AG04450 (cell line): ENCODE measurements at regions not wholly inside any gene's neighbourhood (a gene's known extent, or its start where the extent isn't known, plus 50 kb on each side); places are given as distances from the start of the nearest gene placed in this dataset.

ENCODE experiments used
- CTCF ChIA-PET: fragments of 300-600, 350-600 bp; formaldehyde crosslinking; extraction: SDS; loops from one replicate; lab custom pipeline; 2022; ENCODE audit warnings: antibody characterized with exemption, inconsistent platforms; lab: Charles Lee
- POLR2A ChIA-PET: fragments of 350-600 bp; formaldehyde crosslinking; extraction: SDS; loops from one replicate; lab custom pipeline; 2021; ENCODE audit warnings: antibody characterized with exemption, inconsistent platforms; lab: Yijun Ruan, JAX
- DNase-seq: peaks from one replicate; pipeline ENCODE4 v3.0.0-alpha.2; 2011; ENCODE audit warnings: low read depth, low spot score
- H3K27ac ChIP-seq: one replicate; pipeline ENCODE4 v1.5.1; 2012; ENCODE audit warnings: low read depth, low read length, control low read depth
- H3K27me3 ChIP-seq: one replicate; pipeline ENCODE4 v1.6.0; 2012; ENCODE audit warnings: low read length; ENCODE audit not compliant: control insufficient read depth, insufficient read depth
- H3K4me3 ChIP-seq: 2 replicates; pipeline ENCODE4 v1.5.1; 2011; ENCODE audit warnings: mild to moderate bottlenecking, low read depth, low read length, control low read depth
- H3K9me3 ChIP-seq: 2 replicates; pipeline ENCODE4 v1.5.1; 2012; ENCODE audit warnings: low read length; ENCODE audit not compliant: control insufficient read depth, insufficient read depth
- TF ChIP-seq, protein P1 (sequence below): IDR thresholded peaks from 2 replicates; pipeline ENCODE4 v1.5.1; 2011; ENCODE audit warnings: low read depth, low read length, control low read depth, inconsistent platforms

DNA sequence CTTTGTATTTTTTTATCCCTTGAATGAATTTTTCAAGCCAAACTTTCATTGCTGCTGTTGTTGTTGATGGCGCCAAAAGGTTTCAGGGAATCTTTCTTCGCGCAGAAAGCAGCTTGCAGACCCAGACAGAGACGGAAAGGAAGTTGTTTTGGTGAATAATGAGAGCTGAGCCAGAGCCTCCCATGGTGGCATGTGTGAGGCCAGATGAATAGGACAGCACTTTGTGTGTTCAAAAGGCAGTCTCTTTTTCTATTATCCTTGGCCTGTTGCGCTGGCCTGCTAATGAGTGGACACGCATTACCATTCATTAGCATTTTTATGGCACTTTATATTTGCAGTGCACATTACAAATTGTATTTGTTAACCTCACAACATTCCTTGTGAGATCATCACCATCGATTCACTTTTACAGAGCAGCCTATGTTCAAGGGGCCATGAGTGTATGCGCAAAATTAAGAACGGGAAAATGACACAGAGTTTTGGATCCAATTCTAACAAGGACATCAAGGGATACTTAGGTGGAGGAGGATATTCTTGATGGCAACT lies 754.7 kb downstream of the BCL11A start:
- no peak overlapping the region for H3K4me3 ChIP-seq
- POLR2A ChIA-PET: no interaction called here

DNA sequence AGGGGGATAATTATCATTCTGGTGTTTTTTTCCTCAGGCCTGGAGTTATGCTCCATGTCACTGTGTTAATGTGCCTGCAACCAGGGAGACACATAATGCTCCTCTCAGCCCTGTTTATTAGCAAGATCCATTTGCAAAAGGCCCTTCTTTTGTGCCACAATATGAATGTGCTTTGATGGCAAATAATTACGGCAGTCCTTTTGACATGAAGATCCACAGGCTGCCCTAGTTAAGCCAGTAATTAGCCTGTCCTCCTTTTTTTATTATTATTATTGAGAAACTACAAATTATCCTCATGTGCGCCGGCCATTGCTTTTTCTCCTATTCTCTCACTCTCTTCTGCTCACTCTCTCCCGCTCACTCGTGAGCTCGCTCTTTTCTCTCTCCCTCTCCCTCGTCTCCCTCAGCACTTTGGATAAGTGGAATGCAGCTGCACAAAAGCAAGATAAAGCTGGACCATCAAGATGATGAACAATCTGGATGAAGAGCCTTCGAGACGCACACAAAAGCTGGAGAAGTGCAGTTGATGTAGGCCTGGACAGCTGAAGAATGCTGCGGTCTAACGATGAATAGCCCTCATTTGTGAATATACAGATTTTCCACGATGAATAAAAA lies 762.3 kb downstream of the BCL11A start:
- Histone ChIP-seq H3K27ac (no peak overlapping the region), H3K4me3 (no peak overlapping the region), H3K27me3 (no peaks in the 10 kb centered on the region), H3K9me3 (peaks cover 3% of the 10 kb centered on the region; the same call in 1 of the 2 replicates)
- no peak for DNase-seq
- ChIA-PET POLR2A (no interaction called here), CTCF (interaction anchor here (0.7 kb wide), 1 partner anchor 793 kb away, joined by 3 read pairs; no protein-coding TSS in a partner anchor)
- TF ChIP-seq, protein P1, sequence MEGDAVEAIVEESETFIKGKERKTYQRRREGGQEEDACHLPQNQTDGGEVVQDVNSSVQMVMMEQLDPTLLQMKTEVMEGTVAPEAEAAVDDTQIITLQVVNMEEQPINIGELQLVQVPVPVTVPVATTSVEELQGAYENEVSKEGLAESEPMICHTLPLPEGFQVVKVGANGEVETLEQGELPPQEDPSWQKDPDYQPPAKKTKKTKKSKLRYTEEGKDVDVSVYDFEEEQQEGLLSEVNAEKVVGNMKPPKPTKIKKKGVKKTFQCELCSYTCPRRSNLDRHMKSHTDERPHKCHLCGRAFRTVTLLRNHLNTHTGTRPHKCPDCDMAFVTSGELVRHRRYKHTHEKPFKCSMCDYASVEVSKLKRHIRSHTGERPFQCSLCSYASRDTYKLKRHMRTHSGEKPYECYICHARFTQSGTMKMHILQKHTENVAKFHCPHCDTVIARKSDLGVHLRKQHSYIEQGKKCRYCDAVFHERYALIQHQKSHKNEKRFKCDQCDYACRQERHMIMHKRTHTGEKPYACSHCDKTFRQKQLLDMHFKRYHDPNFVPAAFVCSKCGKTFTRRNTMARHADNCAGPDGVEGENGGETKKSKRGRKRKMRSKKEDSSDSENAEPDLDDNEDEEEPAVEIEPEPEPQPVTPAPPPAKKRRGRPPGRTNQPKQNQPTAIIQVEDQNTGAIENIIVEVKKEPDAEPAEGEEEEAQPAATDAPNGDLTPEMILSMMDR: no peak

More for the DNA sequence above, 754.7 kb downstream of the BCL11A start:
- no peak for DNase-seq
- Histone ChIP-seq H3K27ac (no peak overlapping the region), H3K27me3 (no peaks in the 10 kb centered on the region), H3K9me3 (peaks cover 2% of the 10 kb centered on the region)
- CTCF ChIA-PET: no interaction called here
- TF ChIP-seq, protein P1: no peak

DNA sequence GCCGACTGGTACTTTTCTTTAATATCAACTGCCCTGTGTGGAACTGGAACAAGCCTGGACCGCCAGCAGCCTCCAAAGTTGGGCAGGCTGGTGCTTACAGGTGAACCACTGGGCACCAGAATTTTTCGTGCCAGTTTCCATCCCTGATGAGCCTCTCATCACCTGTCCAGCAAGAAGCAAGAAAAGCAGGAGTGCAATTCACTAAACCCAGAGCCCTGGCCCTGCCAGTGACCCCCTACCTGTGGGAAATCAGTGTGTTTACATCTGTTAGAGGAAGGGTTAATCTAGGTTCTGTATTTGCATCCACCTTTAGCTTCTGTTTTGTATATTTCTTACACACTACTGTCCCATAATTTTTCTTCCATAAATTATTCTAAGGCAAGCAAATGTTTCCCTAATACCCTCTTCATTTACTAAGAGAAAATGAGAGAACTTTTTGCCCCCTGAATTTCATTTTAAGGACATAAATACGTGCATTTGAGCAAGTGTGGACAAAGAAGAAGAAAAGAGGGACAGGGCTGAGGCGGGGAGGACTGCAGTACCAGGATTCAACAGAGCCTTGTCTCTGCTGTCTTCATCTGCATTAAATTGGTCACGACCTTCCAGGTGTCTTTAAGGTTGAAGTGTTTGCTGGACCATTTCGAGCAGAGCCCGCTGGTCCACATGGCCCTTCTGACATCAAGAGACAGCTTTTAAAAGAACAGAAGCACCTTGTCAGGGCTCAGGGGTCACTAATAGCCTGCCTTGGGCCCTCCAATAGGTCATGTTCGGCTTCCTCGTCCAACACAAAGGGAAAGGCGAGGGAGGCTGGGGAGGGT lies 763.1 kb downstream of the BCL11A start:
- ChIA-PET CTCF (no interaction called here), POLR2A (no interaction called here)
- no peak overlapping the region for H3K4me3 ChIP-seq
- TF ChIP-seq, protein P1: no peak
- no peak overlapping the region for H3K27ac ChIP-seq
- no peaks in the 10 kb centered on the region for H3K27me3 ChIP-seq
- no peak for DNase-seq
- H3K9me3 ChIP-seq: peaks cover 3% of the 10 kb centered on the region; the same call in 1 of the 2 replicates

DNA sequence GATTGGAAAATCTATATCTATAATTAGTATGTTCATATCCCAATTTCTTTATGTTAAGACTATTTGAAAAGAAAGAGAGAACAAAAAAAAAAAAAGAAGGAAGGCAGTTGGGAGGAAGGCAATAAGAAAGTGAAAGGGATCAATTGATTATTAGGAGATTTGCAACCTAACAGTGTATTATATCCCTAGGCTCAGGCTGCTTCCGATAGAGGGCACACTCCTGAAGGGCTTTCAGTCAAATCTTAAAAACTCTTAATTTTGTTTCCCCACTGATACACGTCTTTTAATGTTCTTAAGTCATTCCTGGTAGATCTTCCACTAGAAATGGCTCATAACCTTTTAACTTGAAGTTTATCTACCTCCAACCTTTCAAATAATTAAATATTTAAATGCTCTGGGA lies 763.9 kb downstream of the BCL11A start:
- no peak overlapping the region for H3K27ac ChIP-seq
- no peak overlapping the region for H3K4me3 ChIP-seq
- CTCF ChIA-PET: no interaction called here
- POLR2A ChIA-PET: no interaction called here
- no peaks in the 10 kb centered on the region for H3K27me3 ChIP-seq
- TF ChIP-seq, protein P1: no peak
- no peak for DNase-seq
- H3K9me3 ChIP-seq: peaks cover 3% of the 10 kb centered on the region; the same call in 1 of the 2 replicates

DNA sequence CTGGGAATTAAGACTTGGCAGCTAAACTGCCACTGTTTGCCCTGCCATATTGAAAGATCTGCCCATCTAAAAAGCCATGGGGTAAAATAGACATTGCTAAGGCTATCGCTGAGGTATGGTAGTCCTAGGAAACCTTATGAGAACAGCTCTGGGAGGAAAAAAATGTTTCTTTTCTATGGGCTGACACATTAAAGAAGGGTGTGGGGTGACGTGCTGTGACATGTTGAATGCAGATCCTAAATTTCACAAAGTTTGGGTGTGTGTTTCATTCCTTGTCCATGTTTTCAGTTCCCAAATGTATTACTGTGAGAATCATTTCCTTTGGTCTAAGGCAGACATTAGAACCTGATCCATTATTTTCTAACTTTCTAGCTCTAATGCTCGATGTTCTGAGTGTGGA lies 766.4 kb downstream of the BCL11A start:
- POLR2A ChIA-PET: no interaction called here
- Histone ChIP-seq H3K27ac (no peak overlapping the region), H3K4me3 (no peak overlapping the region), H3K27me3 (no peaks in the 10 kb centered on the region), H3K9me3 (peaks cover 3% of the 10 kb centered on the region; the same call in 1 of the 2 replicates)
- DNase-seq: no peak
- CTCF ChIA-PET: interaction anchor here (0.7 kb wide), 1 partner anchor 834 kb away, joined by 3 read pairs; no protein-coding TSS in a partner anchor
- TF ChIP-seq, protein P1: no peak
